H4 (cell line): ENCODE measurements at regions not wholly inside any gene's neighbourhood (a gene's known extent, or its start where the extent isn't known, plus 50 kb on each side); places are given as distances from the start of the nearest gene placed in this dataset.
A peak's percentile ranks its signal among the peaks of the same experiment; 100 is the strongest.

Source experiments
- DNase-seq: peaks from one replicate; pipeline ENCODE4 v3.0.0-alpha.2; 2015; ENCODE audit warnings: low spot score

DNA sequence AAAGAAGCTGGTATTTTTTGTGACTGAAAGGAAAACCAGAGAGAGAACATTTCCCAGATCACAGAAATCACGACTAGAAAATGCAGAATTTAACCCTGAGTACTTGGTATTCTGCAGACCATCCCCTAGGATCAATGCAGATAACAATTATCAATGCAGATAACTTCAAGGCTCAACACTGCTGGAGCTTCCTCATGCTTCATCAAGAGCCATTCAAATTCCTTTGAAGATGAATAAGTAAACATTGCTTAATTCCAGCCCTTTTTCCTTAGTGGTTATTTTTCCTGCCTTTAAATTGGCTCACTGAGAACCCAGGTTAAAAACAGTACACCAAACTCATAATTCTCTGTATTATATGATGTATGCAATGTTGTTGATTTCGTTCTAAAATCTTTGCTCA lies 370.1 kb upstream of the TLE4 start:
- no peak for DNase-seq

GRCh38 chr9:79208791-79209396 lies 362.9 kb upstream of the TLE4 start:
- no peak for DNase-seq

DNA sequence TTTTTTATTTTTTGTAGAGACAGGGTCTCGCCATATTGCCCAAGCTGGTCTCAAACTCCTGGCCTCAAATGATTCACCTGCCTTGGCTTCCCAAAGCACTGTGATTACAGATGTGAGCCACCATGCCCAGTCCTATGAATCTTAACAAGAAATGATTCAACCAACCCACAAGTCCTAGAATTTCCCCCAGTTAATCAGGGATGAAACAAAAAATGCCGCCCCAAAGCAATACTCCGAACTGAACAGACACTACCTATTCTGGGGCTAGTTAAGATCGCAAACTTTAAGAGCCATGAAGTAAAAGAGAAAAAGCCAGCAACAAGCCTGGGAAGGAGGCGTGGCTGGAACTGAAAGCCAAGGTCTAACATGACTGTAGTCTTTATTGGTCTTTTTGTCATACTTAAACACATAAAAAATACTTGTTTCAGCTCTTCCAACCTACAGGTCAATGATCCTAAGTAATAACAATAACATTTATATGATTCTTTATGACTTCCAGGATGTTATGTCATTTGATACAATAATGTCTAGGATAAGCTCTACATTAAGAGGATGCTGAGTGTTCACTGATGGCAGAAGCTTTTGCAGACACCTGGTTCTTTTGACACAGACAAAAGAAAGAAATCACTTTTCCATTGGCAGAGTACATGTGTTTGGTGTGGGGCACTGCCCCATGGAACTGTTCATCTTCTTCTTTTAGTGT lies 361.1 kb upstream of the TLE4 start:
- DNase-seq: no peak

- no peak for DNase-seq
Observed at GRCh38 chr9:79213417-79214125, 358.2 kb upstream of the TLE4 start.

GRCh38 chr9:79215821-79216220 lies 355.9 kb upstream of the TLE4 start:
- DNase-seq: no peak

- no peak for DNase-seq
Observed at GRCh38 chr9:79220251-79220650, 351.5 kb upstream of the TLE4 start.

GRCh38 chr9:79220666-79221065 lies 351.1 kb upstream of the TLE4 start:
- no peak for DNase-seq

DNA sequence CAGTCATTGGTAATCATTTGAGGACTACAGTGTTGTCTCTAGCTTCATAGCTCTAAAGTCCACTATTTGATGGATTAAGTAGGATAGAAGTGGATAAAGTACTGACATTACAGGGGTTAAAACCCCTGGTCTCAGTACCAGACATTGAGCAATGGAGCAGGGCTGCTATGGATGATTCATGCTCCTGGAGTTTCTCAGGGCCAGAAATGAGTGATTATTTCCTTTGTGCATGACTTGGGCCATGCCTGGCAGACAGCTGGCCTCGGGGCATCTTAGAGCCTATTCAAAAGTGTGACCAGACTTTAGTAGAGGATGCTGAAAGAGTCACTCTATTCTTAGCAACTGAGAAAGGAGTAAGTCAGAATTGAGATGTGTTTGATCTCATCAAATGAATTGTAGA lies 350.7 kb upstream of the TLE4 start:
- peak; percentile 61 for DNase-seq

DNA sequence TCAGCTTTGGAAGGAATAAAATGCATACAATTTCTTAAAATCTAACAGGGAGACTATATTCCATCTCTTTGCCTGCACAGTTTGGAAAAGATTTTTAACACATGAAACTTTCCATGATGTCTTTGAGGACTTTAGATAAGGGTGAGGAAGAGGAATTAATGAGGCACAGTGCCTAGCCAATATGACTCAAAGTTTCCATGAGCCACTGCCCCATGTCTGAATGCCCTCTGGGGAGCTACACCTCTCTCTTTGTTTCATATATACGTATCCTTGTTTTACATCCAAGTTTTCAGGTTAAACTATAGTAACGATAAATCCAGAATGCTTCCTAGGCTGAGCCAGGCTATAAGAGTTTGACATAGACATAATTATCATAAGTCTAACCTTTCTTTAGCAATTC lies 349.3 kb upstream of the TLE4 start:
- DNase-seq: no peak

DNA sequence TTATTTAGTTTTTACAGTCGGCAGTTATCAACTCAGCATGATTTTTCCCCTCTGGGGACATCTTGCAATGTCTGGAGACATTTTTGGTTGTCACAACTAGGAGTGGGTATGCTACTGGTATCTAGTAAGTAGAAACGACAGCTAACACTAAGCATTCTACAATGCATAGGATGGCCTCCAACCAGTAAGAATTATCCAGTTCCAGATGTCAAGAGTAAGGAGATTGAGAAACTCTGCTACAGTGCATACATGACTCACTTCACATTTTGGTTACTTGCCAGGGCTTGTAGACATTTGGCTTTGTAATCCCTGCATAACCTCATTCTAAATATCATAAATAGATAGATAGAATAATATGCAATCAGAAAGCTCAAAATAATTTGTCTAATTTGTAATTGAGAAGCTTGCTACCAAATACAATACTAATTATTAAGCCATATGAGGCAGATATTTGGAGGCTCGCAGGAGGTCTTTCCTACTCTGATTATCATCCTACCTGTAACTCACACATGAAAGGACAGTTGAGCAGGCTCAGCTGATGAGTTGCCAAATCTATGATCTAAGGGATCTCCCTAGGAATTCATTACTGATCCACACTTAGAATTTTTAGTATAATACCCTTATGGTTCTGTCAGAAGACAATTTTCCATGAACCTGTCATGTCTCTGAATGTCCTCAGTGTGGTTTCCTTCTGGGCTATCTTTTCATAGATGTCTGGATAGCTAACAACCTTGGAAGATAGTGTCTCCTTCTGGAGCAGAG lies 346.9 kb upstream of the TLE4 start:
- peak; percentile 55 for DNase-seq

- DNase-seq: peak; percentile 45
Observed at GRCh38 chr9:79233542-79233941, 338.2 kb upstream of the TLE4 start.

DNA sequence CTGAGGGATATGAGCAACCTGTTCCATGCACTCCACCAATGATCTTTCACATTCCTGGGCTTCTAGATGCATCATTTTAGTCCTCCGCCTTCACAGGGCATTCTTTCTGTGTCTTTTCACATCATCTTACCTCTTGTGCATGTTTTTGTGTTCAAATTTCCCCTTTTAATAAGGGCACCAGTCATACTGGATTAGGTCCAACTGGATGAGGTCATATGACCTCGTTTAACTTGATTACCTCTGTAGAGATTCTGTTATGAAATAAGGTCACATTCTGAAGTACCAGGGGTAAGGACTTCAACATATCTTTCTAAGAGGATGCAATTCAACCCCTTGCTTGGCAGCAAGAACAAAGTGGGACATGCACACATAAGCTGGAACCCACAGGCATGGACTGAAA lies 335.3 kb upstream of the TLE4 start:
- no peak for DNase-seq

DNA sequence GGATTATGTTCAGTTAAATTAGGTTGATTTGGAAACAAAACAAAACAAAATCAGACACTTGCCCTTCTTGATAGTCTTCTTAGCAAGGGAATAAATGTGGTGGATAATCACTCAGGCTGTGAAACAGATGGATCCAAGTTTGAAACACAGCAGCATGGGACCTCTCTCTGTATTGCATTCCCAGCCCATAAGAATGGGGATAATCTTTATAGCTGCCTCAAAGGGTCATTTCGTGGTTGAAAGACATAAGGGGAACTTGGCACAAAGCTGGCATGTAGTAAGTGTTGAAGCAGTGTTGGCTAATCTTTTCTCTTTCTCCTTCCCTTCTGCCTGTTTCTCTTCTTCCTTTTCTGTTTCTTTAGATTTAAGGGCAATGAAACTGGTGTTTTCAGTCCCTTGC lies 333.9 kb upstream of the TLE4 start:
- DNase-seq: no peak

DNA sequence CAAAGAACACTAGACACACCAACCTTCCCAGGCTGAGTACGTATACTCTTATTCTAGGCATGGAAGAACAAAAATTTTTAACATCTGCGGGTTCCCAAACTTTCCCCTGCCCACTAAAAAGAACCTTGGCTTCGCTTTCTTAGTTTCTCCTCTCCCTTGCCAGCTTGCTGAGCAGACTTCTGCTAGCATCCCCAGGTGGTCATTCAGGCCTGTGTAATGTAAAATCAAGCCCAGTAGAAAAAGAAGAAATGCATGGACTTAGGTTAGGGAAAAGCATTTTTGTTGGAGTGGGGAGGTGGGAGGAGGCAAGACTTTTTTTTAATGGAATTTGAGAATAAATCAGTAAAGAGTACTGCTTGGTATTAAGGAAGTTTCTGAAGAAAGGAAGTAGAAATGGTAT lies 331.0 kb upstream of the TLE4 start:
- no peak for DNase-seq

- DNase-seq: no peak
Observed at GRCh38 chr9:79242489-79242888, 329.3 kb upstream of the TLE4 start.

DNA sequence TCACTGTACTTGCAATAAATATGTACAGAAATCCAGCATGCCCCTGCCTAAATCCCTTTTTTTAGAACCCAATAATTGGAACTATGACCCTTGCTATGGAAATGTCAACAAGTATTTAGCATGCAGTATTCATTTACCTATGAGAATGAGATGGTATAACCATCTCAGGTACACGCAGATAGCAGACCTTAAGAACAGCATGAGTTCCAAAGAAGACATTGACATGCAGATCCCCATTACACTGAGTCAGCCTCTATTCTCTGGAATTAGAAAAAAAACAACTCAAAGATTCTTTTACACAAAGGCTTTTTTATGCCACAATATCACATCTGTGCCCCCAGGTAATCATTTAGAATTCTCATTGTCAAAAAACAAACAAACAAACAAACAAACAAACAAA lies 325.6 kb upstream of the TLE4 start:
- no peak for DNase-seq

- DNase-seq: no peak
Observed at GRCh38 chr9:79247021-79247420, 324.7 kb upstream of the TLE4 start.

GRCh38 chr9:79250806-79251205 lies 321.0 kb upstream of the TLE4 start:
- no peak for DNase-seq

GRCh38 chr9:79254900-79255650 lies 316.7 kb upstream of the TLE4 start:
- no peak for DNase-seq

GRCh38 chr9:79255651-79256260 lies 316.0 kb upstream of the TLE4 start:
- DNase-seq: no peak

GRCh38 chr9:79256691-79257213 lies 315.0 kb upstream of the TLE4 start:
- DNase-seq: no peak
